Fibroblast of lung (primary cell): ENCODE measurements at regions not wholly inside any gene's neighbourhood (a gene's known extent, or its start where the extent isn't known, plus 50 kb on each side); places are given as distances from the start of the nearest gene placed in this dataset.

Source experiments
- DNase-seq, 2 donors: peaks; one replicate each; pipeline versions ENCODE4 v3.0.0 to v3.0.0-alpha.2; 2010; ENCODE audit warnings: low read depth in 2 of 2
- H2AFZ ChIP-seq: 2 replicates; pipeline ENCODE4 v1.5.1; 2012; ENCODE audit warnings: low read length, control low read depth, inconsistent platforms
- H3K27ac ChIP-seq: 2 replicates; pipeline ENCODE4 v1.5.1; 2011; ENCODE audit warnings: low read length, control low read depth; ENCODE audit not compliant: insufficient read depth
- H3K27me3 ChIP-seq: 2 replicates; pipeline ENCODE4 v1.5.1; 2011; ENCODE audit warnings: mild to moderate bottlenecking, low read length; ENCODE audit not compliant: control insufficient read depth, insufficient read depth
- H3K36me3 ChIP-seq: 2 replicates; pipeline ENCODE4 v1.5.1; 2011; ENCODE audit warnings: low read length; ENCODE audit not compliant: control insufficient read depth, insufficient read depth
- H3K4me1 ChIP-seq: 2 replicates; pipeline ENCODE4 v1.5.1; 2011; ENCODE audit warnings: low read length; ENCODE audit not compliant: control insufficient read depth, insufficient read depth; ENCODE audit errors: extremely low read depth
- H3K4me2 ChIP-seq: 2 replicates; pipeline ENCODE4 v1.5.1; 2011; ENCODE audit warnings: low read length, control low read depth; ENCODE audit not compliant: insufficient read depth; ENCODE audit errors: extremely low read depth
- H3K4me3 ChIP-seq, 4 experiments: fragments of 200-600 bp in 1 of 4; sonication (generic) in 1 of 4; replicated peaks in 1 of 4; 2 replicates each; pipeline ENCODE4 v1.5.1; 2011 to 2016; ENCODE audit warnings: low read length in 4 of 4, low read depth in 3 of 4, mild to moderate bottlenecking in 3 of 4, control low read depth in 2 of 4, inconsistent platforms in 1 of 4, mixed read lengths in 1 of 4; ENCODE audit not compliant: insufficient read depth in 1 of 4; ENCODE audit errors: control extremely low read depth in 1 of 4
- H3K79me2 ChIP-seq: 2 replicates; pipeline ENCODE4 v1.5.1; 2012; ENCODE audit warnings: mild to moderate bottlenecking, low read length, inconsistent platforms; ENCODE audit not compliant: control insufficient read depth, insufficient read depth
- H3K9ac ChIP-seq: 2 replicates; pipeline ENCODE4 v1.5.1; 2011; ENCODE audit warnings: mild to moderate bottlenecking, low read length, control low read depth; ENCODE audit not compliant: insufficient read depth
- H3K9me3 ChIP-seq: 2 replicates; pipeline ENCODE4 v1.5.1; 2012; ENCODE audit warnings: low read depth, low read length; ENCODE audit not compliant: control insufficient read depth, insufficient read depth
- H4K20me1 ChIP-seq: 2 replicates; pipeline ENCODE4 v1.5.1; 2011; ENCODE audit warnings: low read length; ENCODE audit not compliant: control insufficient read depth, insufficient read depth; ENCODE audit errors: extremely low read depth
- CTCF ChIP-seq, 2 donors: IDR thresholded peaks in 1 of 2; conservative IDR thresholded peaks in 1 of 2; 1 replicate in 1 of 2; 2 replicates in 1 of 2; pipeline ENCODE4 v1.5.1; 2011 to 2012; ENCODE audit warnings: low read length in 2 of 2, control low read depth in 1 of 2, inconsistent platforms in 1 of 2, low read depth in 1 of 2, mild to moderate bottlenecking in 1 of 2
- EZH2 ChIP-seq: IDR thresholded peaks from 2 replicates; pipeline ENCODE4 v1.5.1; 2012; ENCODE audit warnings: low read length, control low read depth, mild to moderate bottlenecking; ENCODE audit errors: missing control alignments

DNA sequence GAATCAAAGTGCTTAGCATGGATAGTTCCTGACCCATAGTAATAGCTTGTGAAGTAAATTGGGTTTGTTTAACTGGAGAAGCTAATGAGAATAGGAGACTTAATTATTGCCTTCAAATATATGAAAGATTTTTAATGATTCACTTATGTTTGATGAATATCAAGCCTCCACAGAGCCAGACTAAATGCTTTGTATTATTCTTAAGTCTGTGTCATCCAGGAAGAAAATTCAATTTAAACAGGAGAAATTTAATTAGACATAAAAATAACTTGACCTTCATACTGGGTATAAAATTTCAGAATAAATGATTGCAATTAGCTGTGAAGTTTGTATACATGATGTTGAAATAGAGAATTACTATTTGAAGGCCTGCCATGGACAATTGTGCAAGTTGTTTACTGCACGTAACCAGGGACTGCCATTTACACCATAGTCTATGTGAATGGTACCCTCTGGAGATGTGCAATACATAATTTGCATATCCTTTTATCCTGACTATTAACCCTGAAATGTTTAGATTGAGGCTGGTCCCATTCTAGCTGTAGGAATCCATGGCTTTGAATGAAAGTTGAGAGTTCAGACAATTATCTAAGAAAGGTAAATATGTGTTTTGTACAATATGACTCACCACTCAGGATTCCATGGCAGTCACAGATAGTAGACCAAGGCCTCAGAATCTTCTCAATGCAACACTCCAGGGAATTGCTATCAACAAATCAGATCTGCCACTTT, 133.5 kb upstream of the IL12B start:
- DNase-seq, result peak in 1 of 2 donors; percentile 54
- H3K79me2 ChIP-seq, result no peaks in the 10 kb centered on the region
- H3K27me3 ChIP-seq, result no peaks in the 10 kb centered on the region
- H4K20me1 ChIP-seq, result no peaks in the 10 kb centered on the region
- no peaks in the 10 kb centered on the region for H3K36me3 ChIP-seq
- no peak for TF ChIP-seq EZH2
- no peak for TF ChIP-seq CTCF (conservative IDR thresholded peaks at IDR 0.05 in 1 of 2, IDR thresholded peaks at IDR 0.05 in 1 of 2; ENCODE audit: low read depth in 1 of 2, low read length in 2 of 2)
- H3K9me3 ChIP-seq, result no peaks in the 10 kb centered on the region
- no peak overlapping the region for H3K9ac ChIP-seq
- H3K4me3 ChIP-seq, result no peak overlapping the region
- no peak overlapping the region for H2AFZ ChIP-seq
- H3K4me2 ChIP-seq, result no peak overlapping the region
- peaks cover 12% of the 10 kb centered on the region for H3K4me1 ChIP-seq
- H3K27ac ChIP-seq, result no peak overlapping the region

GRCh38 chr5:159465604-159466003, 135.3 kb upstream of the IL12B start:
- Histone ChIP-seq H2AFZ (no peak overlapping the region), H4K20me1 (no peaks in the 10 kb centered on the region), H3K79me2 (no peaks in the 10 kb centered on the region), H3K27ac (no peak overlapping the region), H3K36me3 (no peaks in the 10 kb centered on the region), H3K4me1 (peaks cover 9% of the 10 kb centered on the region), H3K9ac (no peak overlapping the region), H3K4me2 (no peak overlapping the region), H3K27me3 (no peaks in the 10 kb centered on the region), H3K4me3 (no peak overlapping the region), H3K9me3 (no peaks in the 10 kb centered on the region)
- DNase-seq, result no peak
- no peak for TF ChIP-seq CTCF (conservative IDR thresholded peaks at IDR 0.05 in 1 of 2, IDR thresholded peaks at IDR 0.05 in 1 of 2; ENCODE audit: low read depth in 1 of 2, low read length in 2 of 2)
- no peak for TF ChIP-seq EZH2

- no peaks in the 10 kb centered on the region for H3K27me3 ChIP-seq
- no peak overlapping the region for H3K9ac ChIP-seq
- no peaks in the 10 kb centered on the region for H3K36me3 ChIP-seq
- peaks cover 5% of the 10 kb centered on the region for H3K4me1 ChIP-seq
- no peak overlapping the region for H3K27ac ChIP-seq
- DNase-seq, result no peak
- no peaks in the 10 kb centered on the region for H3K9me3 ChIP-seq
- no peak overlapping the region for H3K4me3 ChIP-seq
- TF ChIP-seq EZH2 (no peak), CTCF (conservative IDR thresholded peaks at IDR 0.05 in 1 of 2, IDR thresholded peaks at IDR 0.05 in 1 of 2; ENCODE audit: low read depth in 1 of 2, low read length in 2 of 2) (no peak)
- no peaks in the 10 kb centered on the region for H3K79me2 ChIP-seq
- H2AFZ ChIP-seq, result no peak overlapping the region
- H4K20me1 ChIP-seq, result no peaks in the 10 kb centered on the region
- no peak overlapping the region for H3K4me2 ChIP-seq
Observed at GRCh38 chr5:159467666-159468065, 137.4 kb upstream of the IL12B start.
